ENCODE measurements at regions not wholly inside any gene's neighbourhood (a gene's known extent, or its start where the extent isn't known, plus 50 kb on each side); places are given as distances from the start of the nearest gene placed in this dataset.

DNA sequence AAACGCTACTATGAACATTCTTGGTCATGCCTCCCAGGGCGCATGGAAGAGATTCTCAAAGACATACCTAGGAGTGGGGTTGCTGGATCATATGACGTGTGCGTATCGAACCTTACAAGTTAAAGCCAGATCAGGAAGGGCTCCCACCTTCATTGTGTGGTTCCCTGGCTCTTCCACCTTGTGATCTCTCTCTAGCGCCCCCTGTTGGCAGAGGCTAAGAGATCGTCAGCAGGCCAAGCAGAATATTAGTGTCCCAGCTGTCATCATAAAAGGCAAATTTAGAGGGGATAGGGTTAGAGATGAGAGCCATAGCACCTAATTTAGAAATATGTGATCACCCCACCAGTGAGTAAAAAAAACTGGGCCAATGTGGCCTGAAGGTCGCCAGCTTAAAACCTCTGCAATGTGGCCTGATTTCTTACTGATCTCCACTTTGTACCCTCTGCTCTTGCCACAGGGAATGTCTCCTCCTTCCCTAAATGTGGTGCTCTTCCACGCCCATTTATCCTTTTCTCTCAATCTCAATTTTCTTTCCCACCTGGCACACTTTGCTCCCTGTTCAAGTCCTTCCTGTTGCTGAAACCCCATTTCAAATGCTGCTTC is 91.7 kb upstream of the SHB start:
- peak in 2 of 3 donors; percentile 53 to 72 for DNase-seq
- no peaks in the 10 kb centered on the region for H3K27me3 ChIP-seq
- WGBS (ENCODE audit: insufficient coverage, low coverage, low lambda C conversion rate, missing lambda C conversion rate): 29% methylated on average over 9 of the region's 9 CpGs
- H3K36me3 ChIP-seq: no peaks in the 10 kb centered on the region
- ATAC-seq: peak; percentile 71 to 82 (median 80)
- TF ChIP-seq, protein P1, sequence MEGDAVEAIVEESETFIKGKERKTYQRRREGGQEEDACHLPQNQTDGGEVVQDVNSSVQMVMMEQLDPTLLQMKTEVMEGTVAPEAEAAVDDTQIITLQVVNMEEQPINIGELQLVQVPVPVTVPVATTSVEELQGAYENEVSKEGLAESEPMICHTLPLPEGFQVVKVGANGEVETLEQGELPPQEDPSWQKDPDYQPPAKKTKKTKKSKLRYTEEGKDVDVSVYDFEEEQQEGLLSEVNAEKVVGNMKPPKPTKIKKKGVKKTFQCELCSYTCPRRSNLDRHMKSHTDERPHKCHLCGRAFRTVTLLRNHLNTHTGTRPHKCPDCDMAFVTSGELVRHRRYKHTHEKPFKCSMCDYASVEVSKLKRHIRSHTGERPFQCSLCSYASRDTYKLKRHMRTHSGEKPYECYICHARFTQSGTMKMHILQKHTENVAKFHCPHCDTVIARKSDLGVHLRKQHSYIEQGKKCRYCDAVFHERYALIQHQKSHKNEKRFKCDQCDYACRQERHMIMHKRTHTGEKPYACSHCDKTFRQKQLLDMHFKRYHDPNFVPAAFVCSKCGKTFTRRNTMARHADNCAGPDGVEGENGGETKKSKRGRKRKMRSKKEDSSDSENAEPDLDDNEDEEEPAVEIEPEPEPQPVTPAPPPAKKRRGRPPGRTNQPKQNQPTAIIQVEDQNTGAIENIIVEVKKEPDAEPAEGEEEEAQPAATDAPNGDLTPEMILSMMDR (IDR thresholded peaks at IDR 0.05): peak; percentile 64 to 86 (median 84)
- TF ChIP-seq POLR2A (IDR thresholded peaks at IDR 0.05): no peak
- no peak overlapping the region for H3K4me3 ChIP-seq
- no peaks in the 10 kb centered on the region for H3K9me3 ChIP-seq
- intact Hi-C loops (cut with DNase I): no loop called here
- no peak overlapping the region for H3K27ac ChIP-seq
- no peaks in the 10 kb centered on the region for H3K4me1 ChIP-seq

DNA sequence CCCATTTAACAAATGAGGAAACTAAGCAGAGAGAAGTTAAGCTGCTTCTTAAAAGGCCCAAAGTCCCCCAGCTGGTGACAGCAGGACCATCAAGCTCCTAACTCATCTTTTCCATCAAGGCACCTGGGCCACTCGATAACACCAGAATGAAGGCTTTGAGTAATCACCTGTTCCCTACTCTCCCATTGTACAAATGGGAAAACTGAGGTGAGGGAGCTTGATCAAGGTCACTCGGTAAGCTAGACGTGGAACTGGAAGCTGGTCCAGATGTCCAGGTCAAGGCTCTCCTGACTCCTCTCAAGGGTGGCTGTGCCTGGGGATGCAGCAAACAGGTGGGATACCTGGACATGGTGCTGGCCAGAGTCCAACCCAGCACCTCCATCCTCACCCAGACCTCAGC is 90.6 kb upstream of the SHB start:
- Histone ChIP-seq H3K27me3 (no peaks in the 10 kb centered on the region), H3K27ac (no peak overlapping the region), H3K36me3 (no peaks in the 10 kb centered on the region), H3K9me3 (no peaks in the 10 kb centered on the region), H3K4me1 (no peaks in the 10 kb centered on the region), H3K4me3 (no peak overlapping the region)
- ATAC-seq: no peak
- TF ChIP-seq POLR2A (IDR thresholded peaks at IDR 0.05): no peak
- TF ChIP-seq, protein P1 (IDR thresholded peaks at IDR 0.05): no peak
- DNase-seq: no peak
- 88% methylated on average over 1 of the region's 3 CpGs for WGBS (ENCODE audit: insufficient coverage, low coverage, low lambda C conversion rate, missing lambda C conversion rate)
- intact Hi-C loops (cut with DNase I): no loop called here

DNA sequence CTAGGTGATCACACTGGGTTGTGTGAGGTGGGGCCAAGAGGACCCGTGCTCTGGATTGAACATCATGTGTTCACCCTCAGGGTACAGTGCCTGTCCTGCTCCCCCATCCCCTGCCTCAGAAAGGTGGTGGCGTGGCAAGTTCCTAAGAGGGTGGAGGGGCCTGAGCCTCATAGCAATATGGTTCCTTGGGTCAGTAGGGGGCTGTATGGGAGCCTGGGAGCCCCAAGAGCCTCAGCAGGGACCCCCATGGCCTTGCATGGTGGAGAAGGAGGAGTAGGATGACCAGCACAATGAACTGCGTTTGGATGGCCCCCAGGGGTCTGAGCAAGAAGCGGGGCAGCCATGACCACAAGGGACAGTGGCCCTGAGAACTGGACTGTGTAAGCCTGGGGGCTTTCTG is 89.6 kb upstream of the SHB start:
- ATAC-seq (no peak), DNase-seq (no peak)
- Histone ChIP-seq H3K27ac (no peak overlapping the region), H3K36me3 (no peaks in the 10 kb centered on the region), H3K27me3 (no peaks in the 10 kb centered on the region), H3K4me3 (no peak overlapping the region), H3K4me1 (no peaks in the 10 kb centered on the region), H3K9me3 (no peaks in the 10 kb centered on the region)
- WGBS (ENCODE audit: insufficient coverage, low coverage, low lambda C conversion rate, missing lambda C conversion rate): 67% methylated on average over 1 of the region's 4 CpGs
- intact Hi-C loops (cut with DNase I): no loop called here
- TF ChIP-seq POLR2A (IDR thresholded peaks at IDR 0.05): no peak
- TF ChIP-seq, protein P1 (IDR thresholded peaks at IDR 0.05): no peak

DNA sequence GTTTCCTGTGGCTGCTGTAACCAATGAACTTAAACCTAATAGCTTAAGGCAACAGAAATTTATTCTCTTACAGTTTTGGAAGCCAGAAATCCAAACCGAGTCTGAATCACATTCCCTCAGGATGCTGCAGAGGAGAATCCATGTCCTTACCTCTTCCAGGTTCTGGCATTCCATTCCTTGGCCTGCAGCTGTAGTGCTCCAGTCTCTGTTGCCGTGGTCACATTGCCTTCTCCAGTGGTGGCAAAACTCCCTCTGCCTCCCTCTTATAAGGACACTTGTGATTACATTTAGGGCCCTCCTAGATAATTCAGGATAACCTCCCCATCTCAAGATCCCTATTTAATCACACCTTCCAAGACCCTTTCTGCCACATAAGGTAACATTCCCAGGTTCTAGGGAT is 88.7 kb upstream of the SHB start:
- Histone ChIP-seq H3K27me3 (no peaks in the 10 kb centered on the region), H3K9me3 (no peaks in the 10 kb centered on the region), H3K4me1 (peaks cover 0 to 5% (median 2%) of the 10 kb centered on the region in 4 donors), H3K36me3 (no peaks in the 10 kb centered on the region), H3K4me3 (no peak overlapping the region), H3K27ac (no peak overlapping the region)
- intact Hi-C loops (cut with DNase I): no loop called here
- DNase-seq (no peak), ATAC-seq (no peak)
- TF ChIP-seq POLR2A (IDR thresholded peaks at IDR 0.05): no peak
- TF ChIP-seq, protein P1 (IDR thresholded peaks at IDR 0.05): no peak
- WGBS (ENCODE audit: insufficient coverage, low coverage, low lambda C conversion rate, missing lambda C conversion rate): 13% methylated on average over 1 of the region's 2 CpGs

Data from right lobe of liver (tissue), 6 donors.